Activated CD4-positive, alpha-beta T cell treated with anti-CD3 and anti-CD28 coated beads, Interleukin-2, amount 10 ng/mL, durations not matched to agents 7 days and 5 days (primary cell): ENCODE measurements at regions not wholly inside any gene's neighbourhood (a gene's known extent, or its start where the extent isn't known, plus 50 kb on each side); places are given as distances from the start of the nearest gene placed in this dataset.
"Not testable (repeated sequence)": the region's sequence is repeated elsewhere in the genome, so short reads cannot be mapped to it uniquely, and the experiment has no call there.

Source experiments
- CTCF ChIA-PET: fragments of 350-600 bp; sonication (Branson Sonifier 250); formaldehyde crosslinking; loops from one replicate; lab custom pipeline; 2021; ENCODE audit warnings: antibody characterized with exemption; lab: Charles Lee
- POLR2A ChIA-PET: fragments of 350-600 bp; sonication (Branson Sonifier 250); formaldehyde crosslinking; loops from one replicate; lab custom pipeline; 2021; ENCODE audit warnings: antibody characterized with exemption; lab: Charles Lee
- DNase-seq: peaks from one replicate; pipeline ENCODE4 v3.0.0-alpha.2; 2020
- H3K27ac Mint-ChIP-seq: one replicate; pipeline ENCODE4 v1.8.0; 2021; ENCODE audit warnings: mild to moderate bottlenecking, moderate library complexity, mixed read lengths
- H3K27me3 Mint-ChIP-seq: one replicate; pipeline ENCODE4 v1.8.0; 2021; ENCODE audit warnings: mixed read lengths
- H3K36me3 Mint-ChIP-seq: one replicate; pipeline ENCODE4 v1.8.0; 2021; ENCODE audit warnings: low read depth, mixed read lengths
- H3K4me1 Mint-ChIP-seq: one replicate; pipeline ENCODE4 v1.8.0; 2021; ENCODE audit warnings: mixed read lengths
- H3K4me3 Mint-ChIP-seq: one replicate; pipeline ENCODE4 v1.8.0; 2021; ENCODE audit warnings: mild to moderate bottlenecking, moderate library complexity, mixed read lengths
- H3K9me3 Mint-ChIP-seq: one replicate; pipeline ENCODE4 v1.8.0; 2021; ENCODE audit warnings: mixed read lengths

GRCh38 chr2:31813016-31813415, 197.8 kb downstream of the MEMO1 start:
- Mint-ChIP-seq H3K27me3 (no peaks in the 10 kb centered on the region), H3K9me3 (peaks cover 2% of the 10 kb centered on the region), H3K4me1 (peaks cover 19% of the 10 kb centered on the region), H3K4me3 (no peak overlapping the region), H3K36me3 (no peaks in the 10 kb centered on the region), H3K27ac (no peak overlapping the region)
- no peak for DNase-seq
- CTCF ChIA-PET = no interaction called here
- POLR2A ChIA-PET = no interaction called here

- no peaks in the 10 kb centered on the region for H3K36me3 Mint-ChIP-seq
- peak overlapping the region; percentile 68 for H3K27ac Mint-ChIP-seq
- peak overlapping the region; percentile 1 for H3K4me3 Mint-ChIP-seq
- H3K27me3 Mint-ChIP-seq = no peaks in the 10 kb centered on the region
- POLR2A ChIA-PET = no interaction called here
- CTCF ChIA-PET = interaction anchor here (0.6 to 0.7 kb wide), 2 partner anchors 25 to 337 kb away, joined by 3 read pairs; no protein-coding TSS in a partner anchor
- H3K9me3 Mint-ChIP-seq = no peaks in the 10 kb centered on the region
- H3K4me1 Mint-ChIP-seq = peaks cover 19% of the 10 kb centered on the region
- peak; percentile 52 for DNase-seq
Measured at GRCh38 chr2:31812051-31812798, 198.6 kb downstream of the MEMO1 start.

- ChIA-PET POLR2A (no interaction called here), CTCF (interaction anchor here (0.6 to 0.7 kb wide), 3 partner anchors 25 to 607 kb away, joined by 3 read pairs; no protein-coding TSS in a partner anchor)
- no peaks in the 10 kb centered on the region for H3K36me3 Mint-ChIP-seq
- H3K27ac Mint-ChIP-seq = peak overlapping the region; percentile 68
- no peaks in the 10 kb centered on the region for H3K9me3 Mint-ChIP-seq
- H3K4me3 Mint-ChIP-seq = no peak overlapping the region
- DNase-seq = no peak
- peaks cover 19% of the 10 kb centered on the region for H3K4me1 Mint-ChIP-seq
- H3K27me3 Mint-ChIP-seq = no peaks in the 10 kb centered on the region
Measured at GRCh38 chr2:31811482-31811881, 199.3 kb downstream of the MEMO1 start.

GRCh38 chr2:31810200-31810917, 200.4 kb downstream of the MEMO1 start:
- H3K4me1 Mint-ChIP-seq = peaks cover 19% of the 10 kb centered on the region
- peaks cover 3% of the 10 kb centered on the region for H3K27me3 Mint-ChIP-seq
- no peak for DNase-seq
- H3K36me3 Mint-ChIP-seq = no peaks in the 10 kb centered on the region
- ChIA-PET CTCF (interaction anchor here (0.7 kb wide), 1 partner anchor 518 kb away, joined by 4 read pairs; no protein-coding TSS in a partner anchor), POLR2A (no interaction called here)
- no peak overlapping the region for H3K27ac Mint-ChIP-seq
- H3K4me3 Mint-ChIP-seq = no peak overlapping the region
- no peaks in the 10 kb centered on the region for H3K9me3 Mint-ChIP-seq

- H3K27ac Mint-ChIP-seq = no peak overlapping the region
- POLR2A ChIA-PET = no interaction called here
- no peak overlapping the region for H3K4me3 Mint-ChIP-seq
- peaks cover 7% of the 10 kb centered on the region for H3K27me3 Mint-ChIP-seq
- H3K36me3 Mint-ChIP-seq = no peaks in the 10 kb centered on the region
- H3K4me1 Mint-ChIP-seq = peaks cover 6% of the 10 kb centered on the region
- DNase-seq = no peak
- H3K9me3 Mint-ChIP-seq = no peaks in the 10 kb centered on the region
- CTCF ChIA-PET = no interaction called here
Measured at GRCh38 chr2:31805688-31806087, 205.1 kb downstream of the MEMO1 start.

GRCh38 chr2:31803481-31804153, 207.2 kb downstream of the MEMO1 start:
- POLR2A ChIA-PET, H3K4me1 Mint-ChIP-seq, CTCF ChIA-PET: not testable (repeated sequence)

GRCh38 chr2:31802711-31803110, 208.1 kb downstream of the MEMO1 start:
- peaks cover 15% of the 10 kb centered on the region for H3K27me3 Mint-ChIP-seq
- H3K4me3 Mint-ChIP-seq = no peak overlapping the region
- peaks cover 4% of the 10 kb centered on the region for H3K4me1 Mint-ChIP-seq
- peaks cover 4% of the 10 kb centered on the region for H3K9me3 Mint-ChIP-seq
- no peaks in the 10 kb centered on the region for H3K36me3 Mint-ChIP-seq
- ChIA-PET POLR2A (no interaction called here), CTCF (no interaction called here)
- no peak overlapping the region for H3K27ac Mint-ChIP-seq
- no peak for DNase-seq

More at GRCh38 chr2:31803481-31804153, 207.2 kb downstream of the MEMO1 start:
- H3K27ac Mint-ChIP-seq, H3K9me3 Mint-ChIP-seq, DNase-seq, H3K27me3 Mint-ChIP-seq, H3K4me3 Mint-ChIP-seq, H3K36me3 Mint-ChIP-seq: not testable (repeated sequence)

- H3K9me3 Mint-ChIP-seq, H3K4me3 Mint-ChIP-seq, H3K27ac Mint-ChIP-seq, H3K4me1 Mint-ChIP-seq, POLR2A ChIA-PET, CTCF ChIA-PET, H3K36me3 Mint-ChIP-seq, DNase-seq: not testable (repeated sequence)
- peaks cover 14% of the 10 kb centered on the region for H3K27me3 Mint-ChIP-seq
Measured at GRCh38 chr2:31799282-31799681, 211.5 kb downstream of the MEMO1 start.

- Mint-ChIP-seq H3K36me3 (no peaks in the 10 kb centered on the region), H3K4me3 (no peak overlapping the region), H3K4me1 (no peaks in the 10 kb centered on the region), H3K9me3 (no peaks in the 10 kb centered on the region), H3K27me3 (peaks cover 14% of the 10 kb centered on the region), H3K27ac (no peak overlapping the region)
- ChIA-PET CTCF (no interaction called here), POLR2A (interaction anchor here (0.6 kb wide), 1 partner anchor 563 kb away, joined by 3 read pairs; no protein-coding TSS in a partner anchor)
- DNase-seq = no peak
Measured at GRCh38 chr2:31788273-31788672, 207.5 kb upstream of the SRD5A2 start.

- no peaks in the 10 kb centered on the region for H3K36me3 Mint-ChIP-seq
- no peak for DNase-seq
- peaks cover 2% of the 10 kb centered on the region for H3K9me3 Mint-ChIP-seq
- no peaks in the 10 kb centered on the region for H3K4me1 Mint-ChIP-seq
- CTCF ChIA-PET = no interaction called here
- no peak overlapping the region for H3K4me3 Mint-ChIP-seq
- peaks cover 13% of the 10 kb centered on the region for H3K27me3 Mint-ChIP-seq
- POLR2A ChIA-PET = no interaction called here
- H3K27ac Mint-ChIP-seq = no peak overlapping the region
Measured at GRCh38 chr2:31785876-31786275, 205.1 kb upstream of the SRD5A2 start.

GRCh38 chr2:31784868-31785267, 204.1 kb upstream of the SRD5A2 start:
- DNase-seq = no peak

GRCh38 chr2:31783446-31784091, 202.8 kb upstream of the SRD5A2 start:
- CTCF ChIA-PET, H3K4me3 Mint-ChIP-seq, POLR2A ChIA-PET, H3K27ac Mint-ChIP-seq, DNase-seq, H3K36me3 Mint-ChIP-seq, H3K9me3 Mint-ChIP-seq, H3K4me1 Mint-ChIP-seq: not testable (repeated sequence)
- peaks cover 13% of the 10 kb centered on the region for H3K27me3 Mint-ChIP-seq

More at GRCh38 chr2:31784868-31785267, 204.1 kb upstream of the SRD5A2 start:
- POLR2A ChIA-PET = no interaction called here
- H3K4me3 Mint-ChIP-seq = no peak overlapping the region
- no peaks in the 10 kb centered on the region for H3K4me1 Mint-ChIP-seq
- no peaks in the 10 kb centered on the region for H3K36me3 Mint-ChIP-seq
- CTCF ChIA-PET = no interaction called here
- H3K27me3 Mint-ChIP-seq = peaks cover 16% of the 10 kb centered on the region
- peaks cover 4% of the 10 kb centered on the region for H3K9me3 Mint-ChIP-seq
- H3K27ac Mint-ChIP-seq = no peak overlapping the region
